NCI-H2227 (cell line): ENCODE measurements at regions not wholly inside any gene's neighbourhood (a gene's known extent, or its start where the extent isn't known, plus 50 kb on each side); places are given as distances from the start of the nearest gene placed in this dataset.

ENCODE experiments used
- DNase-seq: peaks from one replicate; lab custom pipeline; 2025; ENCODE audit not compliant: unreplicated experiment; lab: John Stamatoyannopoulos, UW

DNA sequence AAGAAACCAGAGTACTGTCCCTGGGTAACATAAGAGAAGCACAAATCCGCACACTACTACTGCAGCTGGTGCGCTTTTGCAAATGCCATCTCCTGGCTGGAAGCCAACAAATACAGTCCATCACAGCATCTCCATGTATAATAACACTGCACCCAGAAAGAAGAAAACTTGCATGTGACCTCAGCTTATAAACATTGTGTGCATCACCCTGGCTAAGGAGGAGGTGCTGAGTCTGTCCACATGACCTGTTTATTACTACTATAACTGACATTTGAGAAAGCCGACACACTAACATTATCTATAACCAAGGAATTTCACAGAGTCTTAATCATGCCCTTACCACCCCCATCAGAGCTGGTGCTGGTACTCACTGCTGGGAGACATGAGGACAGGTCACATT is 516.8 kb downstream of the CFAP47 start:
- no peak for DNase-seq

DNA sequence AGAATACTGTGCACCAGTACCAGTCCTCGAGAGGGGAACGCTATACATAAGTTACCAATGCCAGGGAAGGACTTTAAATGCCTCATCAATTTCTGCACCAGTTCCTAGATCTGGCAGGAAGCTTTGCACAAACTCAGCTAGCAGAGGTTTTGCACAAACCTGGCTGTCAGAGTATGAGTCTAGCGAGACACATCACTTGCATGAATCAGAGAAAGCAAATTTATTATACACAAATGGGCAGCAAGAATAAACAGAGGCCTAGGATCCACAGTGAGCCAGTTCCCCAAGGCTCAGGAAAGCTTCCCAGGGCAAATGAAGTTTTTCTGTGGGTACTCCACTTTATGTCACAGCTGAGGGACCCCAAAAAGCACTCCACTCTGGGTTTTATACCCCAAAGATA is 523.5 kb downstream of the CFAP47 start:
- DNase-seq, result no peak

DNA sequence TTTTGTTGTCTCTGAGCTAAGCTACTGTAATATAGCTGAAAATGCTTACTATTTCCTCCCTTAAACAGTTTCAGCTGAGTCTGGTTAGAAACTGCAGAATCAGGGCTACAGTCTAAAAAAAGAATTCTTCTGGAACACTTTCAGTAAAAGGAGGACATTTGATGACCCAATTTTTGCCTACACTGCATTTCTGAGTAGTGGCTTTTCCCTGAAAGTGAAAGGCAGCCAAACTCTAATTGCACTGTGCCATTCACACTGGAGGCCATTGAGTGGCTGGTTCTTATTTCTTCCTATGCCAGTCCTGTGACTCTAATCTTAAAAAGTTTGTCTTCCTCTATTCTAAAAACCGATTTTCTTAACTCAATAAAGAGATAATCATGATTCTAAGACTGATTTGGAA is 526.0 kb downstream of the CFAP47 start:
- DNase-seq, result no peak

DNA sequence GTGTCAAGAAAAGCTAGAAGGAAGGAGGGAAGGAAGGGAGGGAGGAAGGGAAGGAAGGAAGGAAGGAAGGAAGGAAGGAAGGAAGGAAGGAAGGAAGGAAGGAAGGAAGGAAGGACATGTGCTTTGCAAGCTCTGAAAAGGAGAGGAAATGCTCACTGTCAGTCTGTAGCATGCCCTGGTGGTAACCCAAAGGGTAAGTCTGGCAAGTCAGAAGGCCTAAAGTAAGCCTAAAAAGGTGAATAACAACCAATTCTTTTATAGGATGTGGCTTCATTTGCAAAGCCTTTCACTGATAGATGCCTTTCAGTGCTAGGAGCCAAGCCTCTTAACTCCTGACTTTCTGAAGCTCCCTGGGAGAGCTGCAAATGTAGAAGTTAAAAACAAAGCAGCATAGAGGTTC is 542.6 kb downstream of the CFAP47 start:
- no peak for DNase-seq

DNA sequence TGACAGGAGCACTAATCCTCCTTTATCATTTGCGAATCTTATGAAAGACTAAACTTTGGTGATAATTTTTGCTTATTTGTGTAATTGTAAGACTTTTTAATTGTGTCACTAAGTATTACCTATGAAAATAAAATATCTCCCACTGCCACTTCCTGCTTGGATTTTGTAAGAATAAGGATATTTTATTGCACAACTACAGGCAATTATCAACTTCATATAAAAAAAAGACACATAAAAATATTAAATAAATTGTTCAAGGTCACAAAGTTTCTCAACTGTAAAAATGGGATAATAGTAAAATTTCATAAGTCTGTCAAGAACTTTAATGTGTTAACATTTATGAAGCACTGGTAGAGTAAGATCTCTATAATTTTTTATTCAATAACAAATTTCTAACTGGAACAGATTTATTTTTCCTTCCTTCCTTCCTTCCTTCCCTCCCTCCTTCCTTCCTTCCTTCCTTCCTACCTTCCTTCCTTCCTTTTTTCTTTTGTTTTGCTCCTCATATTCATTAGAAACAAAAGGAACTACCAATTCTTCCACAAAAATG is 527.6 kb upstream of the FAM47C start:
- DNase-seq, result no peak

DNA sequence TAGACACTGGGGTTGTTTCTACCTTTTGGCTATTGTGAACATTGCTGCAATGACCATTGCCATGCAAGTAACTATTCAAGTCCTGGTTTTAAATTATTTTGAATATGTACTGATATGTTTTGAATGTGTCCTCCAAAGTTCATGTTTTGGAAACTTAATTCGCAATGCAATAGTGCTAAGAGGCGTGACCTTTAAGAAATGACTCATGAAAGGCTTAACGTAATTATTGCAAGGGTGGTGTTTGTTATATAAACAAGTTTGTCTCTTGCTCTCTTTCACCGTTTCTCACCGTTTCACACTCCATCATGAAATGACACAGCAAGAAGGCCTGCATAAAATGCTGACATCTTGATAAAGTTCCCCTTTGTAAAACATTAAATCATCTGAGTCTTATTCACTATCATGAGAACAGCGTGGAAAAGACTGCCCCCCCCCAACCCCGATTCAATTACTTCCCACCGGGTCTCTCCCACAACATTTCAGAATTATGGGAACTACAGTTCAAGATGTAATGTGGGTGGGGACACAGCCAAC is 506.9 kb upstream of the FAM47C start:
- DNase-seq, result no peak

DNA sequence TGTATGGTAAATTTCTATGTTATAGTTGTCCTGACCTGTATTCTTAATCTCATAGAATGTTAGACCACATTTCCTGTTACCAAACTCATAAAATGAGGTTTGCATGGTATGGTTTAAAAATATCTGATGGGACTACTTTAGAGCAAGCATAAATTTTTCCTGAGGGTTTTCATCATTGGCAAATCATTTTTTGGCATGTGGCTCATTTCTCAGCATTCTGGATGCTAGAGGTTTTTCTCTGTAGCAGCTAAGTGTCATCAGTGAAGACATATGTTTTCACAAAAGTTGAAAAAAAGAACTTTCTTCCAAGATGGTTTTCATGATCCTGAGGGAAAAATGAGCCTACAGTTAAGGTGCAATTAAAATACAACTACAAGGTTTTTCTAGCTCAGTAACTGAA is 503.5 kb upstream of the FAM47C start:
- no peak for DNase-seq

DNA sequence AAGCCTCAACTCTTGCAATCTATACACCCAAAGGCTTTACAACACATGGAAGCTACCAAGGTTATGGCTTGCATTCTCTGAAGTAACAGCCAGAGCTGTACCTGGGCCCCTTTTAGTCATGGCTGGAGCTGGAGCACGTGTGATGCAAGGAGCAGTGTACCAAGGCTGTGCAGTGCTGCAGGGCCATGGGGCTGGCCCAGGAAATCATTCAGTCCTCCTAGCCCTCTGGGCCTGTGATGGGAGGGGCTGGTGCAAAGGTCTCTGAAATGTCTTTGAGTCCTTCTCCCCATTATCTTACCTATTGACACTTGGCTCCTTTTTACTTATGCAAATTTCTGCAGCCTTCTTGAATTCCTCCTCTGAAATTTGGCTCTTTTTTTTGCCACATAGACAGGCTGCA is 500.1 kb upstream of the FAM47C start:
- DNase-seq, result no peak

DNA sequence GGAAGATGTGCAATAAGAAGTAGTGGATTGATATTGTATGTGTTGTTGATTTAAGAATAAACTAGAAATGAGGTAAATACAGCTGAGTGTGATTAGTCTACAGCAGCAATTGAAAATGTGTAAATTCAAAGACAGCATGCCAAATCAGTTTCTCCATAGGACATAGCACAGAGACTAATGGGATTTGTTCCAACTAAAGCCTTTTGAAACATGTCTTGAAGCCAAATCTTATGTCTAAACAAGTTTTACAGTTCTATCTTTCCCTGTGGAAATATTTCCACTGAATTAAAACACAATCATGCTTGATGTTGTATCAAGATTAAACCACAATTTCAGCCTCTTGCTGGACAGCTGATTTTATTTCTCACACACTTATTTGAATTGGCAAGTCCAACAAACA is 497.4 kb upstream of the FAM47C start:
- DNase-seq, result no peak

DNA sequence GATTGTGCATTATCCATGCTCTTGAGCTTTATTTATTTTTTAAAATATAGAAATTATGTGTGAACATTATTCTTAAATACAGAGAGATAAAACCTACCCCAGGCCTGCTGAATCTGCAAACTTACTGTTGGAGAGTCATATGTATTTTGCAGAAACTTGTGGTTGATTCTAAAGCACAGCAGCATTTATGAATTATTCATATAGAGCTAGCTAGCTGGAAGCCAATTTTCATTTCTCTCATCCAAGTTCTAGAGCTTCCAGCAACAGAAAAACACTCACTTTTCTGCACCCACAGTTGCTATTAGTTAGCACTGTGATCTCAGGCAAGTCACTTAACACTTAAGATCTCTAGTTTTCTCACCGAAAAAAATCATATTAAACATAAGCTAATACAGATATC is 479.5 kb upstream of the FAM47C start:
- no peak for DNase-seq

DNA sequence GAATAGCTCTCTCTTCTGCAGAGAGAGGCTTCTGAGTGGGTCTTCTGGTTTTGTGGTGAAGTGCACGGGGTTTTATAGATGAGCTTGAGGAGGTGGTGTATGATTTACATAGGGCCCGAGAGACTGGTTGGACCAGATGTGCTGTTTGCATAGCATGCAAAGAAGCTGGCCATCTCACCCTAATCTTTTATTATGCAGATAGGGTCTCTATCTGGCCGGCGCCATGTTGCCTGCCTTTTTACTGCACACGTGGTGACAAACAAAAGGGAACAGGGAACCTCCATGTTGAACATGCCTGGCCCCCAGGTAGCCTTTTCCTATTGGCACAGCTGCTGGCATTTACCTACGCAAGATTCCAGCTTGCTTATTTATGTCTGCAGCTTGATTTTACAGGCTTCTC is 473.3 kb upstream of the FAM47C start:
- DNase-seq, result no peak

DNA sequence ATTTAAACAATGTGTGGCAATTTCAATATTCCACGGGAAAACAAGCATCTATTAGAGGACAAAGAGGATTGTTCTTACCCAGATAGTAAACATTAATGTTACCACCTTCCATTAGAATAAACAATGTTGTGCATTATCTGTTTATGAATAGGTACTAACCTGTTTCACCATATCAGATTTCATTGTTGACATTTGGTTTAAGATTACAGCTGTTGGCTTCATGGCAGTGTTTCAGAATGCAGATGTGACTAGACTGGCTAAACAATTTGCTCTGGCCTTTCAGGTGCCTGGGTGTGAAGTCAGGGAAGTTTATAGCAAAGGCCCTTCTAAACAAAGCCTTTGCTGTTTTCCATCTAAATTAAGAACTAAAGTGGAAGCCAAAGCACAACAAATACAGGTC is 464.7 kb upstream of the FAM47C start:
- DNase-seq, result no peak

DNA sequence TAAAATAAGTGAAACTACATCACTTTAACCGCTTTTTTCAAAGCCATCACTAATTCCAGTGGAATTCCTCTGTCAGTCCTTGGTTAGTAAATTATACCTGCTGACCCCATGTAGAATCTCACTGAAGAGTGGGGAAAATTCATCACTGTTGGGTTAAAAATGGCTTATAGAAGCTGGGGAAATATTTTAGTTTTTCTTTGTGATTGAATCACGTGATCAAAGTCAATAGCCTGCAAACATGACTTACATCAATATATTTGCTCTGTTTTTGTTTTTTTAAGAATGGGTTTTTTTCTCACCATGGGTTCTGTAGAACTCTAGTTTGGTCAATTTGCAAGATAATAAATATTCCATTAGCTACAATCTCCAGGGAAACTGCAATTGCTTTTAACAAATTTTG is 445.2 kb upstream of the FAM47C start:
- DNase-seq, result no peak

DNA sequence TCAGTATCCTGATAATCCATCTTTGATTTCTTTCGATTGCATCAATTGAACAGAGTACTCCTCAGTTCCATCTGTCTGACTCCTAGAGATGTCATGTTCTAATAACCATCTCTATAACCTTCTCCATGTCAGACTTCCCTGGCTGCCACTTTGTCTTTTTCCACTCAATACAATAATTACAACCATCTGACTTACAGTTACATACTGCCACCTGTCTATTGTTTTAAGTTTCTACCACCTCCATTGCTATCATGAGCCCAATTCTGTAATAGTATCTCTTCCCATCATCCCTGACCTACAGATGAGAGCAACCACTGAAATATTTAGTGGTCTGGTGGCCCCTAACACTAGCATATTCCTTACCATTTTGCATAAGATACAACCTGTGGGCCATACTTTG is 439.2 kb upstream of the FAM47C start:
- DNase-seq, result no peak

DNA sequence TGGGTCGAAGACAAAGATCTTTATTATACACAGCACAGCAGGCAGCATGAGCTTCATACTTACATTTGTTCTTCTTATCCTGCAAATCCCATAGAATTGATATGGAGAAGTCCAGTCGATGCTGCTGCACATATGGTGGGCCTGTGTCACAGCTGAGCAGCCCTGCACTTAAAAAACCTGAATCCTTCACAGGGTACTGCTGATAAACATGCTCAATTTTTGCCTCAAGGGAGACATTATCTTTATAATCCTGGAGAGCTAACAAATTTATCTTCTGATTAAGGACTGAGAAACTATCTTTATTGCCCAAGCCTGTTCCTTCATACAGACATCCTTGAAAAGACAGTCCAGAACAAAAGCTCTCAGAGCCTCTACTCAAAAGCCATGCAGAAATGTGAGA is 434.4 kb upstream of the FAM47C start:
- no peak for DNase-seq

DNA sequence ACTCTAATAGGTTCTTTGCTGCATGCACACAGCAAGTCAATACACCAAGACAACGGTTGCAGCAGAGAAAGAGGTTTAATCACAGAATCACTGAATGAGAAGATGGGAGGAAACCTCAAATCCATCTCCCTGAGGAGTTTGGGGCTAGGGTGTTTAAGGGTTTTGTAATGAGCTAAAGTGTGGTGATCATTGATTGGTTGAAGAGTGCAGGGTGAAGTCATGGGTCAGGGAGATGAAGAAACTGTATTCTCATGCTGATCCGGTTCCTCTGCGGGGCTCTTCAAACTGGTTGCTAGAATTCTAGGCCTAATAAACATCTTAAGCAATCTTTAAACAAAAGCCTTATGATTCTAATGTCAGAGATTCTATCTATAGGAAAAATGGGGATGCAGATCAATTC is 432.5 kb upstream of the FAM47C start:
- no peak for DNase-seq

DNA sequence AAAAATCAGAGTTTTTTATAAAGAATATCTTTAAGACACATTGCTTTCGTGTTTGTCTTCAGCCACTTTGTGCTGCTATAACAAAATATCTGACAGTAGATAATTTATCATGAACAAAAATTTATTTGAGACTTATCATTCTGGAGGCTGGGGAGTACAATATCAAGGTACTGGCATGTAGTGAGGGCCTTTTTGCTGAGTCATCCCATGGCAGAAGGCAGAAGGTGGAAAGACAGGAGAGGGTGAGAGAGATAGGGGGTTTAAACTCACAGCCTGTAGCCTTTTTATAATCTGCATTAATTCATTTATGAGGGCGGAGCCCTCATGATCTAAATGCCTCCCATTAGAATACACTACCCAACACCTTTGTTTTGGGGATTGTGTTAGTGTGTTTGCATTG is 431.2 kb upstream of the FAM47C start:
- DNase-seq, result no peak

DNA sequence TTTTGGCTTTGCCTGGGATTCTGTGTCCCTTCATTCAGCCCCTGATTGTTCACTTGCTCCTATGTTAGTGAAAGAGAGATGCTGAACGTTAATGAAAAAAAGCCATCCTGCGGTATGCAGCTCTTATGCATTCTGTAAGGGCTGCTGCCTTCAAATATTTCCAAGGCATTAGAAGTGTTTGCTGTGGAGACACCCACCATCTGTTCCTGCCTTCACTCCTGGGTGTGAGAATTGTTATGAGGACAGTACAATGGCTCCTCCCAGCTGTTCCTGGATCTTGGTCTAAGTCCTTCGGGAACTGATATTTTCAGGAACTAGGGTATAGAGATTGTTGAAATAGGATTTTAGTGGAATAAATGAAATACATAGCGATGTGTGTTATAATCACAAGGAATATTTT is 427.1 kb upstream of the FAM47C start:
- DNase-seq, result no peak

DNA sequence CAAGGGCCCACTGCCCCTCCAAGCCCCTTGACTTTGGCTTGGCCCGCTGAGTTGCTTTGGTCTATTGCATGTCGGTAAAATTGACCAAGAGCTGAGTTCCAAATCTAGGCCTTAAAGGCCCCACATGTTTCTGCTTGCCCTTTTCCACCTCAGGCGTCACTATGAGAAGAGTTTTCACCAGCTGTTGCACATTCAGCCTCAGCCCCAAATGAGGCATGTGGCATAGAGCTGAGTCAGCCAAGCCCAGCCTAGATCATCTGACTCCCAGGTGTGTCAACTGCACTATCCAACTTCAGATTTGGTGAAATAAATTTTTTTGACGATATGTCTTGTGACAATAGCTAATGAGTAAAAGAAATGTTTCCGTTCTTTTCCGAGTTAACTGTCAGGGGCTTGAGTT is 424.5 kb upstream of the FAM47C start:
- DNase-seq, result no peak

DNA sequence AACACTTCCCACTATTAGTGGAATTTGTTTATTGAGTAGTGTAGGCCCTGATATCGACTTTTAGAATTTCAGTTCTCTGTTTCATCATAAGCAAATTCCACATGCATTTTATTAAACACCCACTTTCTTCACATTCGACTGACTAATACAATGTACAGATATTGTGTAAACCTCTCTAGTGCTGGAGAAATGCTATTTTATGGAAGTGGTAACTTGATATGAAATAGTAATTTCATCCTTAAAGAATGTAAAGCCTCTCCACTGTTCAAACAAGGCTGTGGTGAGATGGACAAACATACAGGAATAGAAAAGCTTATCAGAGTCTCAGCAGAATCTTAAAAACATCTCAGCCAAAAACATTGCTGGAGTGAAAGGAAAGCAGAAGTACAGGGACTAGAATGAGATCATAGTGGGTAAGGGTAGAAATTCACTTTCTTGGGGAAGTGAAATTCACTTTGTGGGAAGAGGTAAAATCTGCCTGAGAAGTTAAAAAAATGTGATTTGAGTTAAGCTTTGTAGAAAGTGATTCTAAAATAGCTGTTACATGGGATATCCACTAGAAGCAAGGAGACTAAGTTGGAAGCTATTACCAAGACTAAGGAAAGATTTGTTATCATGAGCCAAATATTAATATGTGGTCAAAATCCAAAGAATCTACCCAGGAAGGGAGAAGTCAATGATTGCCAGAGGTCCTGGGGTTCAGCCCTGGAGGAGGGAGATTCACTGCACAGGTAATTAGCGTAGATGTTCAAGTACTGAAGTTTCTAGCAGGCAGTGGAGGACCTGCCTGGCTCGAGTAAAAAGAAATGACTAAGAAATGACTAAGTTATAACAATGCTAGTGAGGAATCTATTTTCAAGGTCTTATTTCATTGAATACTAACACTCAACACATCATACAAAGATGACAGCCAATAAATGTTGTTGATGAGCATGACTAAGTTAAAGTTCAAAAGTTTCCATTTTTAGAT is 398.3 kb upstream of the FAM47C start:
- no peak for DNase-seq

DNA sequence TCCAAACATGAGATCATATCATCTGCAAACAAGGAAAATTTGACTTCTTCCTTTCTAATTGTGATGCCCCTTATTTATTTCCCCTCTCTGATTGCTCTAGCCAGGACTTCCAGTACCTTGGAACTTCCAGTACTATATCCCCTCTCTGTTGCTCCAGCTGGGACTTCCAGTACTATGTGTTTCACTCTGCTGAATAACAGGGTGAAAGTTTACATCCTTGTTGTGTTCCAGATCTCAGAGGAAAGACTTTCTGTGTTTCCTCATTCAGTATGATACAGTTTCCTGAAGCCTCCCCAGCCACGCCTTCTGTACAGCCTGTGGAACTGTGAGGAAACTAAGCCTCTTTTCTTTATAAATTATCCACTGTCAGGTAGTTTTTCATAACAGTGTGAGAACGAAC is 381.3 kb upstream of the FAM47C start:
- DNase-seq, result no peak

DNA sequence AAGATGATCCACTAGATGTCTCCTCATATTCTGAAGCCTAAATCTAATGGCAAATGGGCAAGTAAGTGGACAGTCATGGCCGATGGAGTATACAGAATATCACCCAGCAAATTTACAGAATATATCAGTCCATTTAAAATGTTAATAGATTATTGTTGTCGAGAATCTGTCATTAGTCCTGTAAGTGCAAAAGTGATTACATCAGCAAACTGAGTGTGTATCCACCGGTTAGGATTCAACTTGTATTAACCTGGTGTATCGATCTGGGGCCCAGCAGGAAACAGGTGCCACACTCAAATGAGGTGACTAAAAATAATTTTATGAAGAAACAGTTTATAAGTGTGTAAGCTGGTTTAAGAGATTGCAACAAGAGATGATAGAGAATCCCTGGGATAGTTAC is 367.9 kb upstream of the FAM47C start:
- no peak for DNase-seq

DNA sequence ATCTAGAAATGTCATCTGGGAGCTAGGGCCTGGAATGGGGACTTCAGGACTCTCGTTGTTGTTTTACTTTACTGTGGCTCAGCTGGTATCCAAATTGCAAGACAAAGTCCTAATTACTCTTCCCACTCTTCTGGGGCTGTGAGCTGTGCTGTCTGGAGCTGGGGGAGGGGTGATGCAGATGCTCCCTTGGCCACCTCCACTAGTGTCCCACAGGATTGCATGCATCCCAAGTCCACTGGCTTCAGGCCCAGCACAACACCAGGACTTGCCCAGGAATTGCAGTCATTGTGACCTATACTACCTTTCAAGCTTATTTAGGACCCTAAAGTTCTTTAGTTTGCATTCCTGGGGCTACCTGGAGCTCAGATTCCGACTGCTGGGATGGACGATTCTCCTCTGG is 366.1 kb upstream of the FAM47C start:
- no peak for DNase-seq
